IMR-90 (cell line): ENCODE measurements at regions not wholly inside any gene's neighbourhood (a gene's known extent, or its start where the extent isn't known, plus 50 kb on each side); places are given as distances from the start of the nearest gene placed in this dataset.

Experiments used
- ATAC-seq: fragments of 200-7000 bp; cut with Tn5 transposase; 2 replicates; pipeline ENCODE4 v1.9.1; 2020; ENCODE audit warnings: low read depth, mild to moderate bottlenecking, moderate library complexity
- BruUV-seq: library from RNA; stranded (reverse); fragments of 400-500 nt; replicated peaks from 2 replicates; lab custom pipeline; 2021; lab: Mats Ljungman, UMichigan
- CTCF ChIA-PET: fragments of 300-600 bp; formaldehyde crosslinking; extraction: SDS; loops from one replicate; lab custom pipeline; 2021; ENCODE audit warnings: antibody characterized with exemption; lab: Yijun Ruan, JAX
- POLR2A ChIA-PET: fragments of 300-600 bp; sonication (Branson Sonifier 250); formaldehyde crosslinking; loops from one replicate; lab custom pipeline; 2022; ENCODE audit warnings: antibody characterized with exemption; ENCODE audit not compliant: unreplicated experiment; lab: Charles Lee
- DNase-seq: peaks from one replicate; pipeline ENCODE4 v3.0.0; 2013
- H2AFZ ChIP-seq: replicated peaks from 2 replicates; pipeline ENCODE3; 2013; ENCODE audit warnings: low read length, mild to moderate bottlenecking; ENCODE audit not compliant: poor library complexity
- H2AK5ac ChIP-seq: 2 replicates; pipeline ENCODE4 v1.6.1; 2013; ENCODE audit warnings: low read depth, low read length, inconsistent platforms
- H2AK9ac ChIP-seq: replicated peaks from 2 replicates; pipeline ENCODE3; 2013; ENCODE audit warnings: mild to moderate bottlenecking, low read depth, low read length, moderate library complexity; ENCODE audit not compliant: poor library complexity
- H2BK120ac ChIP-seq: 2 replicates; pipeline ENCODE4 v1.6.1; 2013; ENCODE audit warnings: low read depth, low read length, inconsistent platforms
- H2BK15ac ChIP-seq: 3 replicates; pipeline ENCODE4 v1.6.1; 2013; ENCODE audit warnings: low read depth, low read length, inconsistent platforms
- H2BK20ac ChIP-seq: 2 replicates; pipeline ENCODE4 v1.6.1; 2013; ENCODE audit warnings: low read depth, mild to moderate bottlenecking, inconsistent platforms, low read length, moderate library complexity
- H2BK5ac ChIP-seq: 2 replicates; pipeline ENCODE4 v1.6.1; 2013; ENCODE audit warnings: mild to moderate bottlenecking, low read depth, low read length, inconsistent platforms; ENCODE audit not compliant: poor library complexity, severe bottlenecking
- H3K14ac ChIP-seq: replicated peaks from 2 replicates; pipeline ENCODE4 v1.6.1; 2013; ENCODE audit warnings: low read depth, low read length, inconsistent platforms
- H3K18ac ChIP-seq: 2 replicates; pipeline ENCODE4 v1.6.1; 2013; ENCODE audit warnings: low read depth, low read length, control low read depth
- H3K23ac ChIP-seq: 2 replicates; pipeline ENCODE4 v1.6.1; 2013; ENCODE audit warnings: low read depth, low read length, inconsistent platforms
- H3K27ac ChIP-seq: 2 replicates; pipeline ENCODE4 v1.5.1; 2013; ENCODE audit warnings: mild to moderate bottlenecking, control low read depth, low read length; ENCODE audit not compliant: insufficient read depth
- H3K27me3 ChIP-seq: 2 replicates; pipeline ENCODE4 v1.6.1; 2013; ENCODE audit warnings: low read length; ENCODE audit not compliant: control insufficient read depth, insufficient read depth
- H3K36me3 ChIP-seq: 2 replicates; pipeline ENCODE4 v1.6.1; 2013; ENCODE audit warnings: low read length, mixed read lengths; ENCODE audit not compliant: control insufficient read depth, insufficient read depth
- H3K4ac ChIP-seq: 2 replicates; pipeline ENCODE4 v1.6.1; 2013; ENCODE audit warnings: low read depth, low read length, inconsistent platforms
- H3K4me1 ChIP-seq: 2 replicates; pipeline ENCODE4 v1.6.1; 2013; ENCODE audit warnings: low read length, mixed read lengths; ENCODE audit not compliant: control insufficient read depth, insufficient read depth
- H3K4me2 ChIP-seq: 2 replicates; pipeline ENCODE4 v1.6.1; 2013; ENCODE audit warnings: low read depth, mild to moderate bottlenecking, control low read depth, low read length, moderate library complexity
- H3K4me3 ChIP-seq: 2 replicates; pipeline ENCODE4 v1.5.1; 2013; ENCODE audit warnings: low read depth, mild to moderate bottlenecking, control low read depth, low read length, moderate library complexity; ENCODE audit not compliant: insufficient read depth
- H3K56ac ChIP-seq: 2 replicates; pipeline ENCODE4 v1.6.1; 2013; ENCODE audit warnings: low read length, inconsistent platforms; ENCODE audit not compliant: insufficient read depth; ENCODE audit errors: extremely low read depth
- H3K79me1 ChIP-seq, 2 experiments: 2 replicates each; pipeline ENCODE4 v1.6.1; 2013; ENCODE audit warnings: low read length in 2 of 2, inconsistent platforms in 1 of 2, low read depth in 1 of 2
- H3K9ac ChIP-seq: 2 replicates; pipeline ENCODE4 v1.6.1; 2013; ENCODE audit warnings: low read depth, low read length, control low read depth
- H3K9me1 ChIP-seq: 2 replicates; pipeline ENCODE4 v1.6.1; 2013; ENCODE audit warnings: low read length, inconsistent platforms; ENCODE audit not compliant: insufficient read depth
- H3K9me3 ChIP-seq: 2 replicates; pipeline ENCODE4 v1.6.1; 2013; ENCODE audit warnings: low read length; ENCODE audit not compliant: control insufficient read depth, insufficient read depth
- H4K20me1 ChIP-seq: 2 replicates; pipeline ENCODE4 v1.6.1; 2013; ENCODE audit warnings: low read length, inconsistent platforms; ENCODE audit not compliant: insufficient read depth
- H4K5ac ChIP-seq: 2 replicates; pipeline ENCODE4 v1.6.1; 2013; ENCODE audit warnings: mild to moderate bottlenecking, low read depth, low read length, control low read depth
- H4K8ac ChIP-seq, 2 experiments: 2 replicates each; pipeline ENCODE4 v1.6.1; 2013; ENCODE audit warnings: low read depth in 2 of 2, low read length in 2 of 2, control low read depth in 1 of 2, inconsistent platforms in 1 of 2
- H4K91ac ChIP-seq: 2 replicates; pipeline ENCODE4 v1.6.1; 2013; ENCODE audit warnings: low read depth, low read length, inconsistent platforms; ENCODE audit not compliant: insufficient read depth
- CEBPB ChIP-seq: IDR thresholded peaks from 2 replicates; pipeline ENCODE4 v1.6.1; 2012; ENCODE audit warnings: low read depth, low read length, improper control_type of control experiment
- MAZ ChIP-seq: IDR thresholded peaks from 2 replicates; pipeline ENCODE4 v1.6.1; 2012; ENCODE audit warnings: low read depth, mild to moderate bottlenecking, low read length, improper control_type of control experiment, moderate library complexity, borderline replicate concordance
- NFE2L2 ChIP-seq: fragments of 150-350 bp; IDR thresholded peaks from 2 replicates; pipeline ENCODE4 v1.6.1; 2016; ENCODE audit warnings: low read depth, mild to moderate bottlenecking, low read length
- POLR2A ChIP-seq: IDR thresholded peaks from 2 replicates; pipeline ENCODE4 v1.6.1; 2012; ENCODE audit warnings: mild to moderate bottlenecking, low read depth, low read length
- RCOR1 ChIP-seq: IDR thresholded peaks from 2 replicates; pipeline ENCODE4 v1.6.1; 2012; ENCODE audit warnings: mild to moderate bottlenecking, low read length, improper control_type of control experiment; ENCODE audit not compliant: insufficient replicate concordance
- SMC3 ChIP-seq: fragments of 150-350 bp; IDR thresholded peaks from 2 replicates; pipeline ENCODE4 v1.6.1; 2016; ENCODE audit warnings: low read depth, mild to moderate bottlenecking, antibody characterized with exemption, low read length, moderate library complexity
- WGBS, 2 experiments: methylation state at CpG; one replicate each; pipeline versions ENCODE4 v1.1.5 to v1.1.7; 2013; ENCODE audit warnings: missing lambda C conversion rate in 2 of 2; ENCODE audit not compliant: insufficient read length in 1 of 2; ENCODE audit errors: extremely low coverage in 2 of 2; 5-methylcytosine and 5-hydroxymethylcytosine counted together
- dilution Hi-C: fragments of 300-500 bp; cut with HindIII; formaldehyde crosslinking; loops from one replicate; pipeline ENCODE4 v1.14.3; 2018; ENCODE audit warnings: low sequenced_read_pairs; ENCODE audit not compliant: unreplicated experiment
- in situ Hi-C: fragments of 300-500 bp; cut with MboI; formaldehyde crosslinking; loops from 3 replicates; pipeline ENCODE4 v1.14.3; 2019; ENCODE audit warnings: low sequenced_read_pairs, inconsistent platforms, mixed read lengths
- intact Hi-C: fragments of 100-400 bp; cut with micrococcal nuclease; formaldehyde crosslinking; loops from 2 replicates; pipeline ENCODE4 v1.10.0; 2022

DNA sequence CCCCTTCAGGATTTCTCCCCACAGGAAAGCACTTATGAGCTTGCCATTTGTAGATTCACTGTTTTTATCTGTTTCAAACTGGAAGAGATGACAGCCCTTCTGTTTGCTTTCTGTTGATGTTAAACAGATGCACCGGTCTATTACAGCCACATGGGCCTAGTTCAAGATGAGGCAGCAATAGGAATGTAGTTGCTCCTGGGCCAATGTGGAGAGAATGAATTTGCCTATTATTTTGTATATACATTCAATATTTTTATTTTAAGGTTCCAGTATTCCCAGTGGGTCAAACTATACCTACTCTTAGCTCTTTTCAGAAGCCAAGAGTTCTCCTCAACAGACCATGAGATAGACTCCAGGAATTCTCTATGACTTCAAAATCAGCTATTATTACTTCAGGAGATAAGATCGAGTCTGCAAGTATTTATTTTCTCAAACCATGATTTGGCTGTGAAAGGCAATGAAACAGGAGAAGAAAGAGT lies 461.6 kb downstream of the RASEF start (continued):
- TF ChIP-seq RCOR1 (no peak), NFE2L2 (no peak), SMC3 (no peak), POLR2A (no peak)

DNA sequence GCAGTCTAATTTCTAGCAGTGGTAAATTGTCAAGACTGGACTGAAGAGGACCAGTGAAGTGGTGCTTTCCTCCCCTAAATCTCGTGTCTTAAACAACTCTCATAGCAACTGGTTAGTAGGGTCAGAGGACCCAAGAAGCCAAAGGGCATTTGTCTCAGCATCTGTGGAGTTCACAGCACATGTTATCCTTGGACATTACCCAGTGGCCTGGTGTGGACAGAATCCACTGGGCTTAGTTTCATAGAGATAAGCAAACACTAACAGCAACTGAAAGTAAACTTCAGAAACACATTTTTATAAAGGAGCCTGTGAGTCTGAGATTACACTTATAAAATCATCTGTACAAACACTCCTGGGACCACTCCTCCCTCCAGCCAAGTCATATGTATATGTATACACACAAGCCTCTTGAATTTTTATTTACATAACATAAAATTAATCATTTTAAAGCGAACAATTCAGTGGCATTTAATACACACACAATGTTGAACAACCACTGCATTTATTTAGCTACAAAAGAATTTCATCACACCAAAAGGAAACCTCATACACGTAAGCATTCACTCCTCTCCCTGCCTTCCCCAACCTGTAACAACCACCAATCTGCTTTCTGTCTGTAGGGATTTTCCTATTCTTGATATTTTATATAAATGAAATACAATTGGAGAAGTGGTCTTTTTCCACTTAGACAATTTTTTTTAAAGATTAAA lies 457.8 kb downstream of the RASEF start:
- Histone ChIP-seq H3K27ac (peak overlapping the region; percentile 42; the same call in 1 of the 2 replicates), H2AFZ (peak overlapping the region; percentile 3), H2BK15ac (no peak overlapping the region), H2AK9ac (no peak overlapping the region), H4K8ac (0 out of 4 replicates have a peak overlapping the region, but pooled peaks of 1 of the 2 experiments have one; percentile 1), H4K20me1 (no peaks in the 10 kb centered on the region), H2AK5ac (peak overlapping the region; percentile 25; the same call in 1 of the 2 replicates), H3K36me3 (no peaks in the 10 kb centered on the region), H3K18ac (peak overlapping the region; percentile 4; the same call in 1 of the 2 replicates), H2BK20ac (no peak overlapping the region), H3K4me1 (peaks cover 14% of the 10 kb centered on the region), H3K23ac (peak overlapping the region; percentile 28; the same call in 1 of the 2 replicates), H3K79me1 (no peaks in the 10 kb centered on the region), H3K27me3 (peaks cover 7% of the 10 kb centered on the region), H4K91ac (0 out of 2 replicates have a peak overlapping the region, but pooled peaks have one; percentile 2), H3K4me2 (peak overlapping the region; percentile 57), H3K14ac (no peak overlapping the region), H3K9me3 (no peaks in the 10 kb centered on the region), H3K4me3 (no peak overlapping the region), H2BK120ac (peak overlapping the region; percentile 9; the same call in 1 of the 2 replicates), H2BK5ac (no peak overlapping the region), H3K9ac (no peak overlapping the region), H3K9me1 (peaks cover 6% of the 10 kb centered on the region; the same call in 1 of the 2 replicates), H3K4ac (peak overlapping the region; percentile 34; the same call in 1 of the 2 replicates), H4K5ac (no peak overlapping the region), H3K56ac (no peak overlapping the region)
- dilution Hi-C loops, result no loop called here
- intact Hi-C loops, result loop anchor here (5.0 to 10.0 kb wide), 8 partner anchors 270 to 1210 kb away; no protein-coding TSS in a partner anchor
- ATAC-seq, result peak; percentile 64
- no TSS peak for BruUV-seq
- ChIA-PET CTCF (interaction anchor here (0.9 to 2.2 kb wide), 5 partner anchors 35 to 1082 kb away, joined by 3 to 10 read pairs (median 7); no protein-coding TSS in a partner anchor), POLR2A (no interaction called here)
- peak; percentile 72 for DNase-seq
- TF ChIP-seq CEBPB, result 0 out of 2 replicates have a peak, but pooled peaks have one; percentile 6
- no peak for TF ChIP-seq MAZ
- no CpG with 5 or more reads among the region's 3 CpGs for WGBS, 2 experiments
- in situ Hi-C loops, result loop anchor here (10.0 to 25.0 kb wide), 2 partner anchors 910 to 1068 kb away; no protein-coding TSS in a partner anchor
